ENCODE measurements at regions not wholly inside any gene's neighbourhood (a gene's known extent, or its start where the extent isn't known, plus 50 kb on each side); places are given as distances from the start of the nearest gene placed in this dataset.

- TF ChIP-seq, protein P1, sequence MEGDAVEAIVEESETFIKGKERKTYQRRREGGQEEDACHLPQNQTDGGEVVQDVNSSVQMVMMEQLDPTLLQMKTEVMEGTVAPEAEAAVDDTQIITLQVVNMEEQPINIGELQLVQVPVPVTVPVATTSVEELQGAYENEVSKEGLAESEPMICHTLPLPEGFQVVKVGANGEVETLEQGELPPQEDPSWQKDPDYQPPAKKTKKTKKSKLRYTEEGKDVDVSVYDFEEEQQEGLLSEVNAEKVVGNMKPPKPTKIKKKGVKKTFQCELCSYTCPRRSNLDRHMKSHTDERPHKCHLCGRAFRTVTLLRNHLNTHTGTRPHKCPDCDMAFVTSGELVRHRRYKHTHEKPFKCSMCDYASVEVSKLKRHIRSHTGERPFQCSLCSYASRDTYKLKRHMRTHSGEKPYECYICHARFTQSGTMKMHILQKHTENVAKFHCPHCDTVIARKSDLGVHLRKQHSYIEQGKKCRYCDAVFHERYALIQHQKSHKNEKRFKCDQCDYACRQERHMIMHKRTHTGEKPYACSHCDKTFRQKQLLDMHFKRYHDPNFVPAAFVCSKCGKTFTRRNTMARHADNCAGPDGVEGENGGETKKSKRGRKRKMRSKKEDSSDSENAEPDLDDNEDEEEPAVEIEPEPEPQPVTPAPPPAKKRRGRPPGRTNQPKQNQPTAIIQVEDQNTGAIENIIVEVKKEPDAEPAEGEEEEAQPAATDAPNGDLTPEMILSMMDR (optimal IDR thresholded peaks at IDR 0.05 in 1 of 3, IDR thresholded peaks at IDR 0.05 in 1 of 3, conservative IDR thresholded peaks at IDR 0.05 in 1 of 3; ENCODE audit: extremely low read depth in 1 of 3, insufficient read depth in 2 of 3, low read length in 3 of 3): no peak
- no peak for TF ChIP-seq EZH2 (IDR thresholded peaks at IDR 0.05; ENCODE audit: low read length)
Measured at GRCh38 chr1:48070396-48070750, 73.2 kb upstream of the TRABD2B start.

DNA sequence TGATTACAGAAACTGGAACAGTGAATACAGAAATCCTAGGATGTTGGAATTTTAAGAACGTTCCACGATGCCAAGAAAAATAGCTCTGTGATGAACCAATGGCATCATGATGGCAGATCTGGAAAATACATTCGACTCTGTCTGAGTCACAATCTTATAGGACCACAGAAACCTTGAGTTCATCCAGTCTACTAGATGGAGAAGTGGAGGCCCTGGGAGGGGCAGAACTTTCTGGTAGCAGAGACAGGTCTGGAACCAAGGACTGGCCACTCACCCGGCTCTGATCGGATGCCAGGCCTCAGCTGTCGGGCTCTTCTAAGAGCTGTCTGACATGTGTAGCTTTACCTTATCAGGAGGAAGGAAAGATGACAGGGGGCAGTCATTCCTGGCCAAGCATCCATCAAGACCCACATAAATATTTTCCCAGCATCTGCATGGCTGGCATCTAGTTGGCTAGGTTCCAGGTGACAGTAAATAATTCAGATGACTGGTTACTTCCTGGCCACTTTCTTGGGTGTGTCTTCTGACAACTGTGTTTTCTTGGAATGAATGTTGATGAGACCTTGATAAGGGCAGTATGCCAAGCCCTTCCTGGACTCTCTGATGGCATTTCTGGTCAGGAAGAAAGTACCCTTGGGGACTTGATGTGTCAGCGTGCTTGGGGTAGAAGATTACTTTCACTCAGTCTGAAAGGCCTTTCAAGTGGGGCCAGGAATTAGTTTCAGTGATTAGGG, 72.6 kb upstream of the TRABD2B start:
- no peak for FAIRE-seq
- no peak for DNase-seq (ENCODE audit: low read depth, low spot score)
- Histone ChIP-seq H3K9ac (ENCODE audit: control insufficient read depth, extremely low read depth, insufficient read depth, low read length) (no peak overlapping the region), H3K9me3 (ENCODE audit: control insufficient read depth, low read depth, low read length) (no peaks in the 10 kb centered on the region), H3K4me2 (ENCODE audit: control insufficient read depth, extremely low read depth, insufficient read depth, low read depth, low read length) (no peak overlapping the region), H3K4me3 (ENCODE audit: control insufficient read depth in 2 of 3, extremely low read depth in 1 of 3, insufficient read depth in 2 of 3, low read depth in 1 of 3, low read length in 3 of 3) (no peak overlapping the region), H3K27ac (ENCODE audit: control insufficient read depth, insufficient read depth, low read length) (no peak overlapping the region), H3K27me3 (ENCODE audit: control insufficient read depth, extremely low read depth, insufficient read depth, low read length) (peaks cover 1% of the 10 kb centered on the region), H3K79me2 (ENCODE audit: control insufficient read depth, insufficient read depth, low read length) (no peaks in the 10 kb centered on the region), H3K4me1 (ENCODE audit: control insufficient read depth, extremely low read depth, insufficient read depth, low read length) (no peaks in the 10 kb centered on the region), H3K9me1 (ENCODE audit: control insufficient read depth, extremely low read depth, insufficient read depth, low read length) (no peaks in the 10 kb centered on the region), H2AFZ (ENCODE audit: control insufficient read depth, low read length) (no peak overlapping the region), H3K36me3 (ENCODE audit: control insufficient read depth in 2 of 2, extremely low read depth in 1 of 2, insufficient read depth in 2 of 2, low read length in 2 of 2) (no peaks in the 10 kb centered on the region), H4K20me1 (ENCODE audit: control insufficient read depth, extremely low read depth, insufficient read depth, low read length) (no peaks in the 10 kb centered on the region)
- TF ChIP-seq, protein P1 (optimal IDR thresholded peaks at IDR 0.05 in 1 of 3, IDR thresholded peaks at IDR 0.05 in 1 of 3, conservative IDR thresholded peaks at IDR 0.05 in 1 of 3; ENCODE audit: extremely low read depth in 1 of 3, insufficient read depth in 2 of 3, low read length in 3 of 3): no peak
- no peak for TF ChIP-seq EZH2 (IDR thresholded peaks at IDR 0.05; ENCODE audit: low read length)
- dilution Hi-C loops (cut with MboI; ENCODE audit: extremely low pct_ligation_motif_present, low sequenced_read_pairs): loop anchor here (10.0 kb wide), 1 partner anchor 75 kb away; the partner anchor contains the start of gene TRABD2B

More at GRCh38 chr1:48070396-48070750, 73.2 kb upstream of the TRABD2B start:
- H3K9me3 ChIP-seq (ENCODE audit: control insufficient read depth, low read depth, low read length): no peaks in the 10 kb centered on the region
- H3K27ac ChIP-seq (ENCODE audit: control insufficient read depth, insufficient read depth, low read length): no peak overlapping the region
- H3K9ac ChIP-seq (ENCODE audit: control insufficient read depth, extremely low read depth, insufficient read depth, low read length): no peak overlapping the region
- H3K4me2 ChIP-seq (ENCODE audit: control insufficient read depth, extremely low read depth, insufficient read depth, low read depth, low read length): no peak overlapping the region
- FAIRE-seq (no peak), DNase-seq (ENCODE audit: low read depth, low spot score) (no peak)
- H3K27me3 ChIP-seq (ENCODE audit: control insufficient read depth, extremely low read depth, insufficient read depth, low read length): peaks cover 3% of the 10 kb centered on the region
- H3K9me1 ChIP-seq (ENCODE audit: control insufficient read depth, extremely low read depth, insufficient read depth, low read length): no peaks in the 10 kb centered on the region
- dilution Hi-C loops (cut with MboI; ENCODE audit: extremely low pct_ligation_motif_present, low sequenced_read_pairs): no loop called here
- H2AFZ ChIP-seq (ENCODE audit: control insufficient read depth, low read length): no peak overlapping the region
- H3K36me3 ChIP-seq (ENCODE audit: control insufficient read depth in 2 of 2, extremely low read depth in 1 of 2, insufficient read depth in 2 of 2, low read length in 2 of 2): no peaks in the 10 kb centered on the region
- H4K20me1 ChIP-seq (ENCODE audit: control insufficient read depth, extremely low read depth, insufficient read depth, low read length): no peaks in the 10 kb centered on the region
- H3K4me1 ChIP-seq (ENCODE audit: control insufficient read depth, extremely low read depth, insufficient read depth, low read length): no peaks in the 10 kb centered on the region
- no peak overlapping the region for H3K4me3 ChIP-seq (ENCODE audit: control insufficient read depth in 2 of 3, extremely low read depth in 1 of 3, insufficient read depth in 2 of 3, low read depth in 1 of 3, low read length in 3 of 3)
- no peaks in the 10 kb centered on the region for H3K79me2 ChIP-seq (ENCODE audit: control insufficient read depth, insufficient read depth, low read length)
